ENCODE measurements at regions not wholly inside any gene's neighbourhood (a gene's known extent, or its start where the extent isn't known, plus 50 kb on each side); places are given as distances from the start of the nearest gene placed in this dataset.

DNA sequence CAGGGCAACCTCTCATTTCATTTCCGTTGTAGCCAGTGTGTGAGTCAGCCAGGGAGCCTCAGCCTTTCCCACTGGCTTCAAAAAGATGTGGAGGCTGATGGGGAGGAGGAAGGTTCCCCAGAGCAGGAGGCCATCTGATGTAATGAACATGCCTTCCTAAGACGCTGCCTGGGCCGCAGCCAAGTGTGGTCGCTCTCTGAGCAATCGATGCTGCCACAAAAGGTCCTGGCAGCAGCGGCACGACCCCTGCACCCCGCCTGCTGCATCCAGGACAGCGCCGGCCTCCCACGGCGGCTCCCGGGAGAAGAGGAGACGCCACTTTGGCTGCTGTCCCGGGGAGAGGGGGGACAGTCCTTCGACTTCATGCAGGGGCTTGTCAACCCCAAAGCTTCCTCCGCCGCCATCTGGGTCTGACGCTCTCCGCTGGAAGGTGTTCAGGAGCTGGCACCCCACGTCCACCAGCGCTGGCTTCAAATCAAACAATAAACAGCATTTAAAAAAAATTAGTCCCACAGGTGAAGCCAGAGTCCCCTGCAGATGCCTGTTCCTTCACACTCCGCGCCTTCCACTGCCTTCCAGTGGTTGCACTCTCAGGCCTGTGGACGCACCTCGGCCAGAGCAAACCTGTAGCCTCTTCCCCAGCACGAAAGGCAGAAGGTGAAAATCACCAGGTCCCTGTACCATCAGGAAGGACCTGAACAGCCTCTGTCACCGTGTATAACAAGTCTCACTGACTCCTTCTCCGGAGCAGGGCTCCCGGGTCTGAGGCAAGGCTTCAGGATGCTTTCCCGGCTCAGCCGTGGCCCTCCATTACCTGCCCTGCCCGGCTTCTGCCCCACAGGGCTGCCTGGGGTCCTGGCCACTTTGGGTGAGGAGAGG lies 930.7 kb downstream of the BRD1 start:
- TF ChIP-seq, protein P1, sequence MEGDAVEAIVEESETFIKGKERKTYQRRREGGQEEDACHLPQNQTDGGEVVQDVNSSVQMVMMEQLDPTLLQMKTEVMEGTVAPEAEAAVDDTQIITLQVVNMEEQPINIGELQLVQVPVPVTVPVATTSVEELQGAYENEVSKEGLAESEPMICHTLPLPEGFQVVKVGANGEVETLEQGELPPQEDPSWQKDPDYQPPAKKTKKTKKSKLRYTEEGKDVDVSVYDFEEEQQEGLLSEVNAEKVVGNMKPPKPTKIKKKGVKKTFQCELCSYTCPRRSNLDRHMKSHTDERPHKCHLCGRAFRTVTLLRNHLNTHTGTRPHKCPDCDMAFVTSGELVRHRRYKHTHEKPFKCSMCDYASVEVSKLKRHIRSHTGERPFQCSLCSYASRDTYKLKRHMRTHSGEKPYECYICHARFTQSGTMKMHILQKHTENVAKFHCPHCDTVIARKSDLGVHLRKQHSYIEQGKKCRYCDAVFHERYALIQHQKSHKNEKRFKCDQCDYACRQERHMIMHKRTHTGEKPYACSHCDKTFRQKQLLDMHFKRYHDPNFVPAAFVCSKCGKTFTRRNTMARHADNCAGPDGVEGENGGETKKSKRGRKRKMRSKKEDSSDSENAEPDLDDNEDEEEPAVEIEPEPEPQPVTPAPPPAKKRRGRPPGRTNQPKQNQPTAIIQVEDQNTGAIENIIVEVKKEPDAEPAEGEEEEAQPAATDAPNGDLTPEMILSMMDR (conservative IDR thresholded peaks at IDR 0.05; ENCODE audit: low read depth in 2 of 2) = no peak
- TF ChIP-seq EZH2phosphoT487 (IDR thresholded peaks at IDR 0.05; ENCODE audit: unreplicated experiment) = no peak

All from GM23338 (cell line).